Activated naive CD8-positive, alpha-beta T cell treated with anti-CD3 and anti-CD28 coated beads, Interleukin-2, amount 50 U/mL, for 24 hours (primary cell): ENCODE measurements at regions not wholly inside any gene's neighbourhood (a gene's known extent, or its start where the extent isn't known, plus 50 kb on each side); places are given as distances from the start of the nearest gene placed in this dataset.
"Not testable (repeated sequence)": the region's sequence is repeated elsewhere in the genome, so short reads cannot be mapped to it uniquely, and the experiment has no call there.

Source experiments
- ATAC-seq: fragments of 150-1000 bp; cut with Tn5 transposase; one replicate; pipeline ENCODE4 v1.10.0; 2021
- DNase-seq: peaks from one replicate; pipeline ENCODE4 v3.0.0; 2021
- H3K27ac Mint-ChIP-seq: one replicate; pipeline ENCODE4 v1.8.0; 2021; ENCODE audit warnings: mild to moderate bottlenecking, mixed read lengths
- H3K27me3 Mint-ChIP-seq: one replicate; pipeline ENCODE4 v1.8.0; 2021; ENCODE audit warnings: mixed read lengths
- H3K36me3 Mint-ChIP-seq: one replicate; pipeline ENCODE4 v1.8.0; 2021; ENCODE audit warnings: low read depth, mixed read lengths
- H3K4me1 Mint-ChIP-seq: one replicate; pipeline ENCODE4 v1.8.0; 2021; ENCODE audit warnings: mixed read lengths
- H3K4me3 Mint-ChIP-seq: one replicate; pipeline ENCODE4 v1.8.0; 2021; ENCODE audit warnings: mild to moderate bottlenecking, moderate library complexity, mixed read lengths
- H3K9me3 Mint-ChIP-seq: one replicate; pipeline ENCODE4 v1.8.0; 2021; ENCODE audit warnings: mixed read lengths

GRCh38 chr3:153506686-153507085, 344.7 kb downstream of the RAP2B start:
- not testable (repeated sequence) for H3K9me3 Mint-ChIP-seq, DNase-seq, H3K36me3 Mint-ChIP-seq, H3K4me1 Mint-ChIP-seq, H3K4me3 Mint-ChIP-seq, H3K27me3 Mint-ChIP-seq, H3K27ac Mint-ChIP-seq, ATAC-seq

GRCh38 chr3:153513236-153513635, 351.2 kb downstream of the RAP2B start:
- H3K27me3 Mint-ChIP-seq: no peaks in the 10 kb centered on the region
- H3K9me3 Mint-ChIP-seq: peaks cover 13% of the 10 kb centered on the region
- no peaks in the 10 kb centered on the region for H3K36me3 Mint-ChIP-seq
- H3K4me3 Mint-ChIP-seq: no peak overlapping the region
- DNase-seq (no peak), ATAC-seq (no peak)
- H3K27ac Mint-ChIP-seq: no peak overlapping the region
- no peaks in the 10 kb centered on the region for H3K4me1 Mint-ChIP-seq

GRCh38 chr3:153528473-153528872, 366.4 kb downstream of the RAP2B start:
- H3K4me1 Mint-ChIP-seq: no peaks in the 10 kb centered on the region
- no peaks in the 10 kb centered on the region for H3K36me3 Mint-ChIP-seq
- H3K9me3 Mint-ChIP-seq: peaks cover 11% of the 10 kb centered on the region
- no peak overlapping the region for H3K27ac Mint-ChIP-seq
- H3K27me3 Mint-ChIP-seq: no peaks in the 10 kb centered on the region
- H3K4me3 Mint-ChIP-seq: no peak overlapping the region
- ATAC-seq (no peak), DNase-seq (no peak)

GRCh38 chr3:153539263-153539662, 377.2 kb downstream of the RAP2B start:
- no peaks in the 10 kb centered on the region for H3K9me3 Mint-ChIP-seq
- ATAC-seq: no peak
- H3K4me3 Mint-ChIP-seq: no peak overlapping the region
- H3K4me1 Mint-ChIP-seq: no peaks in the 10 kb centered on the region
- H3K36me3 Mint-ChIP-seq: no peaks in the 10 kb centered on the region
- no peak overlapping the region for H3K27ac Mint-ChIP-seq
- H3K27me3 Mint-ChIP-seq: no peaks in the 10 kb centered on the region
- no peak for DNase-seq

- H3K27me3 Mint-ChIP-seq: no peaks in the 10 kb centered on the region
- no peak overlapping the region for H3K4me3 Mint-ChIP-seq
- no peaks in the 10 kb centered on the region for H3K9me3 Mint-ChIP-seq
- DNase-seq (no peak), ATAC-seq (no peak)
- no peaks in the 10 kb centered on the region for H3K36me3 Mint-ChIP-seq
- no peak overlapping the region for H3K27ac Mint-ChIP-seq
- H3K4me1 Mint-ChIP-seq: no peaks in the 10 kb centered on the region
Observed at GRCh38 chr3:153545471-153545870, 383.4 kb downstream of the RAP2B start.

GRCh38 chr3:153547970-153548369, 385.9 kb downstream of the RAP2B start:
- DNase-seq (no peak), ATAC-seq (no peak)
- H3K9me3 Mint-ChIP-seq: no peaks in the 10 kb centered on the region
- no peaks in the 10 kb centered on the region for H3K36me3 Mint-ChIP-seq
- H3K4me3 Mint-ChIP-seq: no peak overlapping the region
- H3K27ac Mint-ChIP-seq: no peak overlapping the region
- no peaks in the 10 kb centered on the region for H3K27me3 Mint-ChIP-seq
- H3K4me1 Mint-ChIP-seq: peaks cover 2% of the 10 kb centered on the region

GRCh38 chr3:153549686-153550085, 387.7 kb downstream of the RAP2B start:
- ATAC-seq, H3K9me3 Mint-ChIP-seq, H3K36me3 Mint-ChIP-seq, H3K27ac Mint-ChIP-seq, H3K4me3 Mint-ChIP-seq, H3K4me1 Mint-ChIP-seq, DNase-seq, H3K27me3 Mint-ChIP-seq: not testable (repeated sequence)

- no peaks in the 10 kb centered on the region for H3K9me3 Mint-ChIP-seq
- no peaks in the 10 kb centered on the region for H3K27me3 Mint-ChIP-seq
- DNase-seq (no peak), ATAC-seq (no peak)
- no peak overlapping the region for H3K27ac Mint-ChIP-seq
- H3K4me1 Mint-ChIP-seq: peaks cover 3% of the 10 kb centered on the region
- H3K36me3 Mint-ChIP-seq: no peaks in the 10 kb centered on the region
- no peak overlapping the region for H3K4me3 Mint-ChIP-seq
Observed at GRCh38 chr3:153551536-153552285, 389.7 kb downstream of the RAP2B start.

GRCh38 chr3:153552887-153553604, 391.0 kb downstream of the RAP2B start:
- Mint-ChIP-seq H3K4me1 (peaks cover 3% of the 10 kb centered on the region), H3K9me3 (peaks cover 3% of the 10 kb centered on the region), H3K4me3 (no peak overlapping the region), H3K27me3 (no peaks in the 10 kb centered on the region), H3K36me3 (no peaks in the 10 kb centered on the region), H3K27ac (no peak overlapping the region)
- ATAC-seq (no peak), DNase-seq (no peak)

- DNase-seq: no peak
- peaks cover 8% of the 10 kb centered on the region for H3K9me3 Mint-ChIP-seq
- no peak for ATAC-seq
- H3K4me1 Mint-ChIP-seq: peaks cover 3% of the 10 kb centered on the region
- H3K36me3 Mint-ChIP-seq: peaks cover 3% of the 10 kb centered on the region
- H3K27ac Mint-ChIP-seq: no peak overlapping the region
- no peaks in the 10 kb centered on the region for H3K27me3 Mint-ChIP-seq
- H3K4me3 Mint-ChIP-seq: no peak overlapping the region
Observed at GRCh38 chr3:153553605-153553945, 391.5 kb downstream of the RAP2B start.

GRCh38 chr3:153555919-153556318, 393.9 kb downstream of the RAP2B start:
- Mint-ChIP-seq H3K4me1 (peaks cover 3% of the 10 kb centered on the region), H3K36me3 (peaks cover 12% of the 10 kb centered on the region), H3K4me3 (no peak overlapping the region), H3K27me3 (no peaks in the 10 kb centered on the region), H3K27ac (no peak overlapping the region), H3K9me3 (peaks cover 27% of the 10 kb centered on the region)
- no peak for ATAC-seq
- no peak for DNase-seq

- H3K9me3 Mint-ChIP-seq: peaks cover 47% of the 10 kb centered on the region
- H3K36me3 Mint-ChIP-seq: peaks cover 18% of the 10 kb centered on the region
- DNase-seq, H3K4me3 Mint-ChIP-seq, H3K27ac Mint-ChIP-seq, ATAC-seq, H3K27me3 Mint-ChIP-seq, H3K4me1 Mint-ChIP-seq: not testable (repeated sequence)
Observed at GRCh38 chr3:153559366-153559765, 397.3 kb downstream of the RAP2B start.

- H3K27ac Mint-ChIP-seq: no peak overlapping the region
- no peak for ATAC-seq
- H3K27me3 Mint-ChIP-seq: no peaks in the 10 kb centered on the region
- peaks cover 24% of the 10 kb centered on the region for H3K9me3 Mint-ChIP-seq
- H3K36me3 Mint-ChIP-seq: peaks cover 6% of the 10 kb centered on the region
- no peak for DNase-seq
- H3K4me3 Mint-ChIP-seq: no peak overlapping the region
- no peaks in the 10 kb centered on the region for H3K4me1 Mint-ChIP-seq
Observed at GRCh38 chr3:153567011-153567410, 405.0 kb downstream of the RAP2B start.

- H3K27me3 Mint-ChIP-seq: no peaks in the 10 kb centered on the region
- no peaks in the 10 kb centered on the region for H3K4me1 Mint-ChIP-seq
- peaks cover 20% of the 10 kb centered on the region for H3K9me3 Mint-ChIP-seq
- no peak overlapping the region for H3K4me3 Mint-ChIP-seq
- DNase-seq: no peak
- peaks cover 6% of the 10 kb centered on the region for H3K36me3 Mint-ChIP-seq
- H3K27ac Mint-ChIP-seq: no peak overlapping the region
- no peak for ATAC-seq
Observed at GRCh38 chr3:153567556-153567955, 405.5 kb downstream of the RAP2B start.

GRCh38 chr3:153570481-153570880, 408.5 kb downstream of the RAP2B start:
- not testable (repeated sequence) for H3K36me3 Mint-ChIP-seq, ATAC-seq, H3K4me1 Mint-ChIP-seq, H3K27me3 Mint-ChIP-seq, H3K27ac Mint-ChIP-seq, DNase-seq, H3K4me3 Mint-ChIP-seq, H3K9me3 Mint-ChIP-seq
